GM12878 (cell line): ENCODE measurements at regions not wholly inside any gene's neighbourhood (a gene's known extent, or its start where the extent isn't known, plus 50 kb on each side); places are given as distances from the start of the nearest gene placed in this dataset.
"Not testable (repeated sequence)": the region's sequence is repeated elsewhere in the genome, so short reads cannot be mapped to it uniquely, and the experiment has no call there.

ENCODE experiments used
- ATAC-seq: fragments of 200-7000 bp; cut with Tn5 transposase; 3 replicates; pipeline ENCODE4 v1.9.1; 2020; ENCODE audit warnings: mild to moderate bottlenecking, moderate library complexity
- BruUV-seq: library from RNA; stranded (reverse); fragments of 400-500 nt; replicated peaks from 2 replicates; lab custom pipeline; 2021; lab: Mats Ljungman, UMichigan
- CTCF ChIA-PET: fragments of 300-600 bp; sonication (Branson Sonifier 250); formaldehyde crosslinking; extraction: SDS; loops from one replicate; lab custom pipeline; 2021; ENCODE audit warnings: inconsistent platforms; lab: Yijun Ruan, JAX
- POLR2A ChIA-PET: fragments of 350-600 bp; formaldehyde crosslinking; extraction: SDS; loops from one replicate; lab custom pipeline; 2021; ENCODE audit warnings: inconsistent platforms; lab: Charles Lee
- RAD21 ChIA-PET: fragments of 300-600 bp; sonication (Branson Sonifier 250); formaldehyde crosslinking; loops from one replicate; lab custom pipeline; 2023; ENCODE audit warnings: antibody characterized with exemption; ENCODE audit not compliant: unreplicated experiment; lab: Charles Lee
- SMC1A ChIA-PET: fragments of 300-600 bp; sonication (Branson Sonifier 250); formaldehyde crosslinking; loops from one replicate; lab custom pipeline; 2023; ENCODE audit not compliant: unreplicated experiment, uncharacterized antibody; lab: Charles Lee
- DNase-seq: peaks from one replicate; pipeline ENCODE4 v3.0.0-alpha.2; 2011; ENCODE audit warnings: low read depth, low spot score
- FAIRE-seq: peaks from 3 replicates; lab custom pipeline; 2011; peaks lifted over from hg19 to GRCh38; lab: Jason Lieb, UNC
- H2AFZ ChIP-seq: 2 replicates; pipeline ENCODE4 v1.6.0; 2011; ENCODE audit warnings: low read depth, low read length, control low read depth; ENCODE audit not compliant: control insufficient read depth
- H3K27ac ChIP-seq: 2 replicates; pipeline ENCODE4 v1.5.1; 2011; ENCODE audit warnings: control low read depth; ENCODE audit not compliant: control insufficient read depth, insufficient read depth
- H3K27me3 ChIP-seq, 2 experiments: replicated peaks in 1 of 2; 2 replicates each; pipeline versions ENCODE4 v1.6.0 to v1.6.1; 2011; ENCODE audit warnings: low read length in 1 of 2; ENCODE audit not compliant: control insufficient read depth in 2 of 2, insufficient read depth in 2 of 2
- H3K36me3 ChIP-seq, 2 experiments: 2 replicates each; pipeline ENCODE4 v1.5.1; 2011; ENCODE audit warnings: low read length in 1 of 2; ENCODE audit not compliant: control insufficient read depth in 2 of 2, insufficient read depth in 2 of 2
- H3K4me1 ChIP-seq: 2 replicates; pipeline ENCODE4 v1.6.1; 2011; ENCODE audit warnings: mild to moderate bottlenecking, low read length, moderate library complexity, mixed read lengths; ENCODE audit not compliant: control insufficient read depth, insufficient read depth
- H3K4me2 ChIP-seq: 2 replicates; pipeline ENCODE4 v1.6.0; 2011; ENCODE audit warnings: control low read depth; ENCODE audit not compliant: control insufficient read depth, insufficient read depth
- H3K4me3 ChIP-seq: fragments of 200-600 bp; sonication (generic); 2 replicates; pipeline ENCODE4 v1.5.1; 2016
- H3K79me2 ChIP-seq: 2 replicates; pipeline ENCODE4 v1.6.0; 2011; ENCODE audit warnings: low read length; ENCODE audit not compliant: control insufficient read depth, insufficient read depth
- H3K9ac ChIP-seq: 2 replicates; pipeline ENCODE4 v1.8.0; 2011; ENCODE audit warnings: low read length, control low read depth, mixed read lengths; ENCODE audit not compliant: control insufficient read depth, insufficient read depth
- H3K9me3 ChIP-seq: replicated peaks from 3 replicates; pipeline ENCODE4 v1.5.1; 2011; ENCODE audit warnings: mild to moderate bottlenecking, low read length; ENCODE audit not compliant: control insufficient read depth, insufficient read depth
- H4K20me1 ChIP-seq: 2 replicates; pipeline ENCODE4 v1.6.0; 2011; ENCODE audit not compliant: control insufficient read depth, insufficient read depth
- BHLHE40 ChIP-seq, 2 experiments: fragments of 450-650 bp in 1 of 2; IDR thresholded peaks; 2 replicates each; pipeline ENCODE4 v1.6.1; 2011 to 2017; ENCODE audit warnings: low read depth in 2 of 2, borderline replicate concordance in 1 of 2, improper control_type of control experiment in 1 of 2, low read length in 1 of 2, mild to moderate bottlenecking in 1 of 2
- EZH2 ChIP-seq: IDR thresholded peaks from 2 replicates; pipeline ENCODE4 v1.6.1; 2012; ENCODE audit warnings: low read depth, mild to moderate bottlenecking, control low read depth, inconsistent platforms, low read length, borderline replicate concordance; ENCODE audit not compliant: control insufficient read depth
- HDAC6 ChIP-seq: fragments of 200-600 bp; sonication (generic); IDR thresholded peaks from one replicate; pipeline ENCODE4 v1.8.0; 2017; ENCODE audit warnings: antibody characterized with exemption; ENCODE audit not compliant: unreplicated experiment
- SP1 ChIP-seq: IDR thresholded peaks from one replicate; pipeline ENCODE4 v1.6.1; 2011; ENCODE audit warnings: low read depth, low read length
- SPI1 ChIP-seq: IDR thresholded peaks from 2 replicates; pipeline ENCODE4 v1.6.1; 2011; ENCODE audit warnings: low read depth, mild to moderate bottlenecking, low read length, moderate library complexity, borderline replicate concordance; ENCODE audit not compliant: insufficient read depth
- WGBS: methylation state at CpG from one replicate; pipeline ENCODE4 v1.1.6; 2016; ENCODE audit warnings: low lambda C conversion rate; ENCODE audit not compliant: insufficient replicate concordance, insufficient coverage; ENCODE audit errors: missing lambda C conversion rate; 5-methylcytosine and 5-hydroxymethylcytosine counted together
- in situ Hi-C: fragments of 300-500 bp; cut with MboI; formaldehyde crosslinking; loops from 9 replicates; pipeline ENCODE4 v1.14.3; 2018; ENCODE audit warnings: mixed read lengths
- intact Hi-C: fragments of 100-400 bp; cut with micrococcal nuclease; formaldehyde crosslinking; loops from one replicate; pipeline ENCODE4 v1.14.2; 2022; ENCODE audit not compliant: unreplicated experiment
- TF ChIP-seq, protein P1 (sequence below): IDR thresholded peaks from 2 replicates; pipeline ENCODE4 v1.6.1; 2012; ENCODE audit warnings: low read depth, low read length, improper control_type of control experiment

DNA sequence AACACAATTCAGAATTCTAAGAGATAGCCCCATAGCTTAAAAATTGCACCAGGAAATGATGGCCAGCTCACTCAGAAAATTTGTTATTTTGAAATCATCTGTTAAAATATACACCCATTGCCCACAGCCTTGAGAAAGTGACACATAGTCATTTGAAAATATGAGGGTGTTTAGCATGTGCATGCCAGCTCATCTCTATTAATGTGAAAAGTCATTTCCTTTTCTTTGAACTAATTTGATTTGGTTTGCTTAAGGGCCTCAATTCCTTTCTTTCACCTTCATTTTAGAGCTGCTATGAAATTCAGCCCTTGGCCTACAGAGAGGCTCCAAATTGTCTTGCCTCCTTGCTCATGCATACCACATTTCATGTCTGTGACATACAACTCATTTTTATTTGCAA is 241.4 kb downstream of the PHLDA1 start:
- in situ Hi-C loops: no loop called here
- ChIA-PET POLR2A (interaction anchor here (0.6 kb wide), 1 partner anchor 93 kb away, joined by 5 read pairs; no protein-coding TSS in a partner anchor), CTCF (interaction anchor here (0.7 kb wide), 1 partner anchor 247 kb away, joined by 3 read pairs; no protein-coding TSS in a partner anchor), SMC1A (interaction anchor here (0.7 to 1.7 kb wide), 5 partner anchors 10 to 247 kb away, joined by 3 to 8 read pairs (median 4); no protein-coding TSS in a partner anchor), RAD21 (interaction anchor here (1.1 to 1.2 kb wide), 2 partner anchors 52 to 241 kb away, joined by 3 read pairs; partner anchors contain the start of gene PHLDA1)
- Histone ChIP-seq H3K4me3 (no peak overlapping the region), H3K79me2 (no peaks in the 10 kb centered on the region), H3K9ac (no peak overlapping the region), H4K20me1 (no peaks in the 10 kb centered on the region), H3K27me3 (no peaks in the 10 kb centered on the region), H2AFZ (no peak overlapping the region), H3K4me2 (no peak overlapping the region), H3K36me3 (no peaks in the 10 kb centered on the region), H3K9me3 (no peaks in the 10 kb centered on the region), H3K27ac (no peak overlapping the region), H3K4me1 (no peaks in the 10 kb centered on the region)
- BruUV-seq: no TSS peak
- FAIRE-seq (no peak), DNase-seq (no peak), ATAC-seq (peak; percentile 51)
- intact Hi-C loops: no loop called here
- TF ChIP-seq SPI1 (no peak), EZH2 (no peak), HDAC6 (no peak), SP1 (no peak), BHLHE40 (IDR thresholded peaks at IDR 0.05; ENCODE audit: borderline replicate concordance in 1 of 2, low read depth in 2 of 2, low read length in 1 of 2) (peak in 1 of 2 experiments; percentile 25; a peak in 1 of 4 replicates)
- TF ChIP-seq, protein P1, sequence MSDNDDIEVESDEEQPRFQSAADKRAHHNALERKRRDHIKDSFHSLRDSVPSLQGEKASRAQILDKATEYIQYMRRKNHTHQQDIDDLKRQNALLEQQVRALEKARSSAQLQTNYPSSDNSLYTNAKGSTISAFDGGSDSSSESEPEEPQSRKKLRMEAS: no peak

DNA sequence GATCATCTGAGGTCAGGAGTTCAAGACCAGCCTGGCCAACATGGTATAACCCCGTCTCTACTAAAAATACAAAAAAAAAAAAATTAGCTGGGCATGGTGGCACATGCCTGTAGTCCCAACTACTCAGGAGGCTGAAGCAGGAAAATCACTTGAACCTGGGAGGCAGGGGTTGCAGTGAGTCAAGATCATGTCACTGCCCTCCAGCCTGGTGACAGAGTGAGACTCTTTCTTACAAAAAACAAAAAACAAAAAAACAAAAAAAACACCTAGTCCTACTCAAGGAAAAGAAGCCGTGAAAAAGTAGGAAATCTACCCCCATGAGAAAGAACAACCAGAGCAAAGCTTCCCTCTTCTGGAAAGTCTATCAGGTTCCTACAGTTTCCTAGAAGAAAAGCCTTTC is 244.4 kb downstream of the PHLDA1 start:
- H3K79me2 ChIP-seq, H2AFZ ChIP-seq, H4K20me1 ChIP-seq, H3K27ac ChIP-seq, H3K9me3 ChIP-seq, intact Hi-C loops, BruUV-seq, ATAC-seq, H3K36me3 ChIP-seq, H3K4me1 ChIP-seq, H3K9ac ChIP-seq, FAIRE-seq, H3K4me2 ChIP-seq, in situ Hi-C loops, DNase-seq, H3K27me3 ChIP-seq, H3K4me3 ChIP-seq: not testable (repeated sequence)
- 80% methylated on average over 2 of the region's 2 CpGs for WGBS
- ChIA-PET SMC1A (interaction anchor here (0.9 to 1.6 kb wide), 3 partner anchors 28 to 159 kb away, joined by 3 read pairs; no protein-coding TSS in a partner anchor), RAD21 (interaction anchor here (1.5 kb wide), 1 partner anchor 243 kb away, joined by 3 read pairs; no protein-coding TSS in a partner anchor), POLR2A (interaction anchor here (0.9 kb wide), 1 partner anchor 244 kb away, joined by 3 read pairs; the partner anchor contains the start of gene PHLDA1), CTCF (interaction anchor here (1.5 kb wide), 1 partner anchor 17 kb away, joined by 4 read pairs; no protein-coding TSS in a partner anchor)
